Astrocyte (in vitro differentiated cells and primary cell): ENCODE measurements at regions not wholly inside any gene's neighbourhood (a gene's known extent, or its start where the extent isn't known, plus 50 kb on each side); places are given as distances from the start of the nearest gene placed in this dataset.
"Not testable (repeated sequence)": the region's sequence is repeated elsewhere in the genome, so short reads cannot be mapped to it uniquely, and the experiment has no call there.

Source experiments
- DNase-seq: peaks from one replicate; pipeline ENCODE4 v3.0.0-alpha.2; 2010; ENCODE audit warnings: low read depth
- FAIRE-seq: peaks from 2 replicates; lab custom pipeline; 2011; peaks lifted over from hg19 to GRCh38; lab: Jason Lieb, UNC
- H2AFZ ChIP-seq: 2 replicates; pipeline ENCODE4 v1.6.0; 2012; ENCODE audit warnings: low read depth, low read length, inconsistent platforms
- H3K27ac ChIP-seq: 2 replicates; pipeline ENCODE4 v1.5.1; 2011; ENCODE audit warnings: low read depth, low read length, inconsistent platforms
- H3K27me3 ChIP-seq: 2 replicates; pipeline ENCODE4 v1.6.0; 2011; ENCODE audit warnings: low read length, inconsistent platforms; ENCODE audit not compliant: insufficient read depth
- H3K36me3 ChIP-seq: 2 replicates; pipeline ENCODE4 v1.5.1; 2011; ENCODE audit warnings: low read length, inconsistent platforms; ENCODE audit not compliant: insufficient read depth
- H3K4me1 ChIP-seq: 2 replicates; pipeline ENCODE4 v1.5.1; 2011; ENCODE audit warnings: low read length, inconsistent platforms; ENCODE audit not compliant: insufficient read depth
- H3K4me2 ChIP-seq: 2 replicates; pipeline ENCODE4 v1.6.0; 2012; ENCODE audit warnings: low read length, inconsistent platforms
- H3K4me3 ChIP-seq: 2 replicates; pipeline ENCODE4 v1.5.1; 2011; ENCODE audit warnings: low read depth, mild to moderate bottlenecking, low read length, inconsistent platforms; ENCODE audit not compliant: insufficient read depth
- H3K79me2 ChIP-seq: 2 replicates; pipeline ENCODE4 v1.6.0; 2012; ENCODE audit warnings: mild to moderate bottlenecking, low read length, inconsistent platforms; ENCODE audit not compliant: insufficient read depth
- H3K9ac ChIP-seq: 2 replicates; pipeline ENCODE4 v1.6.0; 2012; ENCODE audit warnings: mild to moderate bottlenecking, low read length, inconsistent platforms
- H3K9me3 ChIP-seq: 2 replicates; pipeline ENCODE4 v1.5.1; 2012; ENCODE audit warnings: low read depth, mild to moderate bottlenecking, low read length, inconsistent platforms; ENCODE audit not compliant: insufficient read depth
- H4K20me1 ChIP-seq: 2 replicates; pipeline ENCODE4 v1.6.0; 2012; ENCODE audit warnings: low read length, inconsistent platforms; ENCODE audit not compliant: insufficient read depth
- H3K27ac Mint-ChIP-seq: one replicate; pipeline ENCODE4 v1.8.0; 2021; ENCODE audit warnings: mild to moderate bottlenecking, mixed read lengths; ENCODE audit not compliant: unreplicated experiment
- H3K27me3 Mint-ChIP-seq: one replicate; pipeline ENCODE4 v1.8.0; 2021; ENCODE audit warnings: low read depth, mixed read lengths; ENCODE audit not compliant: unreplicated experiment
- H3K36me3 Mint-ChIP-seq: one replicate; pipeline ENCODE4 v1.8.0; 2021; ENCODE audit warnings: low read depth, mixed read lengths; ENCODE audit not compliant: unreplicated experiment
- H3K4me1 Mint-ChIP-seq: one replicate; pipeline ENCODE4 v1.8.0; 2021; ENCODE audit warnings: low read depth, mixed read lengths; ENCODE audit not compliant: unreplicated experiment
- H3K4me3 Mint-ChIP-seq: one replicate; pipeline ENCODE4 v1.8.0; 2021; ENCODE audit warnings: mild to moderate bottlenecking, moderate library complexity, mixed read lengths; ENCODE audit not compliant: unreplicated experiment
- H3K9me3 Mint-ChIP-seq: one replicate; pipeline ENCODE4 v1.8.0; 2021; ENCODE audit warnings: mild to moderate bottlenecking, mixed read lengths; ENCODE audit not compliant: unreplicated experiment
- CTCF ChIP-seq: IDR thresholded peaks from 2 replicates; pipeline ENCODE4 v1.5.1; 2011; ENCODE audit warnings: low read depth, mild to moderate bottlenecking, inconsistent platforms, low read length, moderate library complexity; ENCODE audit not compliant: insufficient read depth
- EZH2 ChIP-seq: IDR thresholded peaks from 2 replicates; pipeline ENCODE4 v1.6.1; 2012; ENCODE audit warnings: mild to moderate bottlenecking, low read length, inconsistent platforms; ENCODE audit not compliant: insufficient read depth

GRCh38 chr5:8831854-8832253 lies 714.0 kb downstream of the SEMA5A start:
- no peaks in the 10 kb centered on the region for H3K27me3 Mint-ChIP-seq
- no peak overlapping the region for H3K27ac Mint-ChIP-seq

GRCh38 chr5:8839361-8840055 lies 706.4 kb downstream of the SEMA5A start:
- no peaks in the 10 kb centered on the region for H4K20me1 ChIP-seq
- H3K4me3 ChIP-seq = no peak overlapping the region
- DNase-seq (peak; percentile 37), FAIRE-seq (no peak)
- peaks cover 13% of the 10 kb centered on the region for H3K9me3 Mint-ChIP-seq
- H3K79me2 ChIP-seq = no peaks in the 10 kb centered on the region
- no peak overlapping the region for H2AFZ ChIP-seq
- H3K27ac Mint-ChIP-seq = no peak overlapping the region
- H3K4me2 ChIP-seq = no peak overlapping the region
- peaks cover 2% of the 10 kb centered on the region for H3K36me3 Mint-ChIP-seq
- H3K36me3 ChIP-seq = no peaks in the 10 kb centered on the region
- peaks cover 12% of the 10 kb centered on the region for H3K4me1 ChIP-seq
- H3K4me1 Mint-ChIP-seq = peaks cover 15% of the 10 kb centered on the region
- no peak for TF ChIP-seq EZH2
- no peak for TF ChIP-seq CTCF
- no peak overlapping the region for H3K4me3 Mint-ChIP-seq
- no peak overlapping the region for H3K27ac ChIP-seq
- no peaks in the 10 kb centered on the region for H3K9me3 ChIP-seq
- no peaks in the 10 kb centered on the region for H3K27me3 ChIP-seq
- H3K9ac ChIP-seq = no peak overlapping the region
- no peaks in the 10 kb centered on the region for H3K27me3 Mint-ChIP-seq

More at GRCh38 chr5:8831854-8832253, 714.0 kb downstream of the SEMA5A start:
- no peak overlapping the region for H3K9ac ChIP-seq
- no peak for DNase-seq
- Mint-ChIP-seq H3K36me3 (peaks cover 4% of the 10 kb centered on the region), H3K9me3 (peaks cover 5% of the 10 kb centered on the region), H3K4me3 (no peak overlapping the region), H3K4me1 (peaks cover 40% of the 10 kb centered on the region)
- H4K20me1 ChIP-seq = no peaks in the 10 kb centered on the region
- no peaks in the 10 kb centered on the region for H3K36me3 ChIP-seq
- FAIRE-seq = no peak
- H2AFZ ChIP-seq = no peak overlapping the region
- H3K4me2 ChIP-seq = no peak overlapping the region
- H3K27ac ChIP-seq = no peak overlapping the region
- H3K79me2 ChIP-seq = no peaks in the 10 kb centered on the region
- no peaks in the 10 kb centered on the region for H3K27me3 ChIP-seq
- no peaks in the 10 kb centered on the region for H3K9me3 ChIP-seq
- no peak overlapping the region for H3K4me3 ChIP-seq
- peaks cover 20% of the 10 kb centered on the region for H3K4me1 ChIP-seq
- TF ChIP-seq CTCF = no peak
- TF ChIP-seq EZH2 = no peak

GRCh38 chr5:8840237-8840636 lies 705.6 kb downstream of the SEMA5A start:
- H3K9me3 Mint-ChIP-seq = peaks cover 13% of the 10 kb centered on the region
- Histone ChIP-seq H3K4me3 (no peak overlapping the region), H3K4me2 (no peak overlapping the region), H3K36me3 (no peaks in the 10 kb centered on the region), H3K79me2 (no peaks in the 10 kb centered on the region), H3K27ac (no peak overlapping the region), H2AFZ (no peak overlapping the region), H4K20me1 (no peaks in the 10 kb centered on the region), H3K27me3 (no peaks in the 10 kb centered on the region), H3K4me1 (peaks cover 19% of the 10 kb centered on the region), H3K9me3 (no peaks in the 10 kb centered on the region), H3K9ac (no peak overlapping the region)
- no peak overlapping the region for H3K27ac Mint-ChIP-seq
- DNase-seq (no peak), FAIRE-seq (no peak)
- no peak for TF ChIP-seq CTCF
- no peak for TF ChIP-seq EZH2
- H3K36me3 Mint-ChIP-seq = peaks cover 2% of the 10 kb centered on the region
- H3K4me3 Mint-ChIP-seq = no peak overlapping the region
- peaks cover 23% of the 10 kb centered on the region for H3K4me1 Mint-ChIP-seq
- no peaks in the 10 kb centered on the region for H3K27me3 Mint-ChIP-seq

- not testable (repeated sequence) for H3K36me3 Mint-ChIP-seq, H3K27me3 Mint-ChIP-seq, H3K9me3 ChIP-seq, H3K4me3 ChIP-seq, DNase-seq, H3K4me2 ChIP-seq, H2AFZ ChIP-seq, H3K27ac ChIP-seq, H3K79me2 ChIP-seq, H3K27me3 ChIP-seq, H3K9ac ChIP-seq, H3K4me3 Mint-ChIP-seq, FAIRE-seq, H4K20me1 ChIP-seq, H3K27ac Mint-ChIP-seq, H3K36me3 ChIP-seq
- Mint-ChIP-seq H3K9me3 (peaks cover 13% of the 10 kb centered on the region), H3K4me1 (peaks cover 25% of the 10 kb centered on the region)
- peaks cover 19% of the 10 kb centered on the region for H3K4me1 ChIP-seq
Measured at GRCh38 chr5:8840746-8841145, 705.1 kb downstream of the SEMA5A start.
